A204.1 (cell line): ENCODE measurements at regions not wholly inside any gene's neighbourhood (a gene's known extent, or its start where the extent isn't known, plus 50 kb on each side); places are given as distances from the start of the nearest gene placed in this dataset.

Experiments
- FAIRE-seq: peaks from 2 replicates; lab custom pipeline; 2012; peaks lifted over from hg19 to GRCh38; lab: Jason Lieb, UNC

DNA sequence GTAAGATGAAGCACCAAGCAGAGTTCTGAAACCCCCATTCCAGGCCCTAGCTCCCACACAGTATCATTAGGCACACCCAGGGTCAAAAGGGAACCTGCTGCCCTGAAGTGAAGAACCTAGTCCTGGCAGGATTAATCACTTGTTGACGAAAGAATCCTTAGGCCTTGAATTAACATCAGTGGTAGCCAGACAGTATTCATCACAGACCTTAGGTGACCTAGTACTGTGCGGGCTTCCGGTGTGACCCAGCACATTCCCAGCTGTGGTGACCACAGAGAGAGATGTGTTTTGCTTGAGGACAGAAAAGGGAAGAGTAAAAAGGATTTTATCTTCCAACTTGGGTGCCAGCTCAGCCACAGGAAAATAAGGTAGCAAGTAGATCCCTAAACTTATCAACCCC lies 1071.4 kb upstream of the FAM98A start:
- FAIRE-seq = no peak

- no peak for FAIRE-seq
Measured at GRCh38 chr2:34666821-34667220, 1067.7 kb upstream of the FAM98A start.

DNA sequence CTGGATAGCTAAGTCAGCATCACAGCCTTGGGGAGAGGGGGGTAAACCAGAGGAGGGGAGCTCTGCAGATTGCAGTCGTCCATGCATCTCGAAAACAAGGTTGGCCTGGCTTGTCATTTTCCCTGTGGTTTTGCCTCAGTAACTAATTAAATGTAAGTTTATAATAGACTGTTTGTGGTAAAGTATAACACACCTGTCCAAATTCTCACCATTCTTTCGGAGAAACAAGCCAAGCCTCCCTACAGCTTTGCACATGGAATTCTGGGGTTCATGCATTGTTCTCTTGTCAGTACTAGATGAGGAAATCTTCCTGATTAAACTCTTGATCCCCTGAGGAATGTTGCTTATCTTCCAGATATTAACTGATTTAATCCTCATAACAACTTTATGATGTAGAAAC lies 1065.2 kb upstream of the FAM98A start:
- FAIRE-seq = no peak

DNA sequence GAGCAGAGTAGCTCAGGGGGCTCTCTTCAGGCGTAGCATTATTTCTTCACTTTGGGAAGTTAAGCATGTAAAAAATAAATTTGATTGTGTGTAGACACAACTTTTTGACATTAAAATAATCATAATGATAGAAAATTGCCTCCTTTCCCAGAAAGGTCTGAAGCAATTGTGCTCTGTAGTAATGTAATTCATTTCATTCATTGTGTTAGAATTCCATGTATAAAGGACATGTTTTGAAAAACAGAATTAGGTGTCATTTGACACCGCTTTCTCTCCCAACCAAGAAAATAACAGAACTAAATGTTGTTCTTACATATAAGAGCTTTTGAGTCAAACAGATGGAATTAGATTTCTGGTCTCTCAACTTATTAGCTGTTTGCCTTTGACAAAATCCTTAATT lies 1064.2 kb upstream of the FAM98A start:
- no peak for FAIRE-seq

- no peak for FAIRE-seq
Measured at GRCh38 chr2:34660741-34661140, 1061.6 kb upstream of the FAM98A start.

DNA sequence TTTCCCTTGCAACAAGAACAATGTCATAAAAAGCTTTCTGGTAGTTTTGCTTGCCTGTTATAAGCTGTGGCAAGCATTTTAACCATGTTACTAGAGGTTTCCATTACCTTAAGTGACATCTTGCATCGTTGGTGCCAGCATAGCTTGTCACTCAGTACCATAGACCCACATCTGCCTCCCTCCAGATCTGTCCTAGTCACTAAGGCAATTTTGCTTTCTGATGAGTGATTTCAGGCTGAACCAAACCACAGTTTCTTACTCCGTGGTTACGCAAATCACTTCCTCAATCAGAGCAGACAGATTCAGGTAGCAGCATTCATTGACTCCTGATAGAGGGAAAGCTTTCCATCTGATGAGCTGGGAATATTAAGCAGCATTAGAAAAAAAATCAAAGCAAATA lies 1057.5 kb upstream of the FAM98A start:
- no peak for FAIRE-seq

DNA sequence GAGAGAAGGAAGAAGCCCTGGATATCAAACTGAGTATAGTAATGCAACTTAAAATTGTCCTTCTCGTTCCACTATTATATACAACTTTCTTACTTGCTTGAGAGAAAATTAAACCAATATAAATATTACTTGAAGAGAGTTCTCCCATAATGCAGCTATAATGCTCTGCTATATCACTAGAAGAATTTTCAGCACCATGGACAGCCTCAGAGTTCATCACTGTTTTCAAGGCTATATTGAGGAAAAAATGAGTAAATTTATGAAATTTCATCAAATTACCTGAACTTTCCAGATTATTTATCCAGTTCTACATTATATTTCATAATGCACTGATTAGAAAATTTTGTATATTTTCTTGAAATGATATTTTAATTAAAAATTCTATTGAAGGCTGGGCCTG lies 1053.5 kb upstream of the FAM98A start:
- FAIRE-seq = no peak

DNA sequence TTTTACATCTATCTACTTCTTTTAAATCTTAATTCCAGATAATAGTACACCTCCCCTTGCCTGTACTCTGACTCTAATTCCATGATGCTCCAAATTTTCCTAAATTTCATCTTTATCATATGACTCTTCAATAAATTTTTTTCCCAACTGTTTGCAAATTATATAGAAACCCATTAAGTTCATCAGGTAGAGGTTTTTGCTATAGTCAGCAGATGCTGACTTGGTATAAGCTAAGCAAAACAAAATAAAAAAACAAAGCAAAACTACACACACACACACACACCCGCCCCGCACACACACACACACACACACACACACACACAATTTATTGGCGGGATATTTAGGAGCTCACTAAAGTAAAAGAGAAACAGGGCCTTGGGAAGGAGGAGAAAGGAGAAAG lies 1047.8 kb upstream of the FAM98A start:
- FAIRE-seq = no peak

GRCh38 chr2:34632327-34632726 lies 1033.2 kb upstream of the FAM98A start:
- no peak for FAIRE-seq

DNA sequence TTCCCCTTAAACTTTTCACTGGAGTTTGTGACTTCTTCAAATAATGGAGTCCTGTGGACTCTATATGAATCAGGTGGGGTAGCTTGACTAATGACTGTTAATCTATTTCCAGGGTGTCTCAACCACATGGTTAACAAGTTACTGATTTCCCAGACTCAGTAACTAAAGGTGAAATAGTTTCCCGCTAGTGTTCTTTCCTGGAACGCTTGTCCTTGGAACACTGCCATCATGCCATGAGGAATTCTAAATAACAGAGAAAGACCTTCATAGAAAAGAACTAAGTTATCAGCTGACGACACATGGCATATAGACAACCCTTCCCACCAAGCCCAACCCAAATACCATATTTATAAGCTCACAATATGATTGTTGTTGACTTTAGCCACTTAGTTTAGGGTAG lies 1027.9 kb upstream of the FAM98A start:
- no peak for FAIRE-seq

- no peak for FAIRE-seq
Measured at GRCh38 chr2:34604164-34604563, 1005.1 kb upstream of the FAM98A start.

DNA sequence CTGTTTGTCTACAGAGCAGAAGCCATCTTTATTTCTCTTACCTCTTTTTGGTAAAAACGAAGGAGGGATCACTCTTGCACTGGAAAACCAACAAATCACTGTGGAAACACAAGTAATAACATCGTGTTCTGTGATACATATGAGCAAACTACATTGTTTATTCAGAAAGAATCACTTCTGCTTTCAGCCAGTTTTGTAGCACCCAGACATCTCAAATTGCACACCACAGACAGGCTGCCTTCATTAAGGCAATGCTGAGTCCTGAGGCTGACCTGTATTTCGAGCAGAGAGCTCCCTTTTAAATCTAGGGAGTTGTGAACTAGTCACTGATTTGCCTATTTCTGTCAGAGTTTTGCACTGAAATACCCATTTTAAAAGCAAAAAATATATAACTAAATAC lies 1003.2 kb upstream of the FAM98A start:
- FAIRE-seq = no peak

GRCh38 chr2:34601561-34601960 lies 1002.5 kb upstream of the FAM98A start:
- no peak for FAIRE-seq

- FAIRE-seq = no peak
Measured at GRCh38 chr2:34578641-34579040, 979.5 kb upstream of the FAM98A start.

GRCh38 chr2:34570266-34570872 lies 971.3 kb upstream of the FAM98A start:
- FAIRE-seq = no peak

DNA sequence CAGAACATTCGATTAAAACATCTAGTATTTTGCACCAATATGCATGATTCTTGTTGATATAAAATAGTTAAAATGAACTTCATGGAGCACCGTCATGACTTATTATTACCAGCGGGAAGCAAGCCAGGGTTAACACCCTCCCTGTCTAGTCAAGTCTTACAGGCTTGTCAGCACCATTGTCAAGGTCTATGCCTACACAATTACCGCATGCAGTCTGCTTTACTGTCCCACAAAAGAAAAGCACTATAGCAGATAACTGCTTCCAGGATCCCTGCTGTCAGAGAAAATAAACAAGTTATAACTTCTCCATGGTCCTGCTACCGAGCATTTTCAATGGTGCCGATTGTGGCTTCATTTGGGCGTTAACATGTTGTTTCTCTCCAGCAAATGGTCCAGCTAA lies 968.0 kb upstream of the FAM98A start:
- FAIRE-seq = no peak

GRCh38 chr2:34552337-34552736 lies 953.2 kb upstream of the FAM98A start:
- no peak for FAIRE-seq

- no peak for FAIRE-seq
Measured at GRCh38 chr2:34549710-34550345, 950.7 kb upstream of the FAM98A start.

GRCh38 chr2:34547900-34548299 lies 948.8 kb upstream of the FAM98A start:
- no peak for FAIRE-seq

DNA sequence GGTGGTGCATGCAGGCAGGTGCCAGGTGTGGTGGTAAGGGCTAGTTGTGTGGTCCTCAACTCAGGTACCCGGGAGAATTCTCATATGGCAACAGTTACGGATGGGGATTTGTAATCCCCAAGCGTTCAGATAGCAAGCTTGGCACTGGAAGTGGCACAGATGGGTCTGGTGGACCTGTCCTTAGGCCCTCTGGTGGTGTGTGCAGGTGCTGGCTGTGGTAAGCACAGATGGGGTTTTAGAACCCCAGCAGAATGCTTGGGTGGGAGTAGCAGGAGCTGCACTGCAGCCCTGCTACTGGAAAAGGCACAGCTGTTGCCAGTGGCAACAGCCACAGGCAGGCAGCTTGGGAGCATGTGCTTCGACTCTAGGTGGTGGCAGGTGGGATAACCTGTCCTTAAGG lies 948.2 kb upstream of the FAM98A start:
- FAIRE-seq = no peak

GRCh38 chr2:34545486-34546136 lies 946.5 kb upstream of the FAM98A start:
- FAIRE-seq = no peak

- FAIRE-seq = no peak
Measured at GRCh38 chr2:34534761-34535160, 935.7 kb upstream of the FAM98A start.

GRCh38 chr2:34534341-34534740 lies 935.2 kb upstream of the FAM98A start:
- no peak for FAIRE-seq

DNA sequence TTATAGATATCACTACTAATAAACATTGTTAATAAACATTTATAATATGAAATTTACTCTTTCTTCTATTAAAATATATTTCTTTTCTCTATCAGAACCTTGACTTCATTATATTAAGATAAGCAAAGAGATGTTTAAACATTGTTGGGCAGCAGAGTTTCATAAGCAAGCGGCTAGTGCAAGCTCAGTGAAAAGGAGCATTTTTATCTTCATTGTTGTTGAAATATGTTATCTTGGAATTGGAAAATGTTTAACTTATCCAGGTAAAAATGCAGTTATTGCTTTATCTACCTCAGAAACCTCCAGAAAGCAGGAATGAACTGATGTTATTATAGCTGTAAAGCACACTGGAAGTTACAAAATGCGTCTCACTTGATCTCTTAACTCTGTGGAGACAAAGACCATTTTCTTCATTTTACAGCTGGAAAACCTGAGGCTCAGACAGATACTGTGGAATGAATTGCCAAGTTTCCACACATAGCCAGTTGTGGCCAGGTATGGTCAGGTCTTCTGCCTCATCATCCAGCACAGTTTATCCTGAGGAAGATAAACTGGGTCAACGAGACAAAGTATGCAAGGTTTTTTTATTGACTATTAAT lies 934.6 kb upstream of the FAM98A start:
- no peak for FAIRE-seq
